DND-41 (cell line): ENCODE measurements at regions not wholly inside any gene's neighbourhood (a gene's known extent, or its start where the extent isn't known, plus 50 kb on each side); places are given as distances from the start of the nearest gene placed in this dataset.

Experiments used
- ATAC-seq: fragments of 200-7000 bp; cut with Tn5 transposase; 3 replicates; pipeline ENCODE4 v1.9.1; 2021; ENCODE audit warnings: low read depth; ENCODE audit not compliant: insufficient read depth
- DNase-seq: peaks from one replicate; pipeline ENCODE4 v3.0.0-alpha.2; 2020
- H2AFZ ChIP-seq: 2 replicates; pipeline ENCODE4 v1.6.0; 2012; ENCODE audit warnings: low read depth, low read length
- H3K27ac ChIP-seq: 2 replicates; pipeline ENCODE4 v1.5.1; 2012; ENCODE audit warnings: low read length, inconsistent platforms
- H3K27me3 ChIP-seq: fragments of 200-600 bp; sonication (generic); 2 replicates; pipeline ENCODE4 v1.6.0; 2012; ENCODE audit warnings: low read length, mild to moderate bottlenecking, inconsistent platforms; ENCODE audit not compliant: insufficient read depth, poor library complexity
- H3K36me3 ChIP-seq: 2 replicates; pipeline ENCODE4 v1.5.1; 2012; ENCODE audit warnings: low read length, inconsistent platforms; ENCODE audit not compliant: insufficient read depth
- H3K4me1 ChIP-seq: 2 replicates; pipeline ENCODE4 v1.5.1; 2012; ENCODE audit warnings: mild to moderate bottlenecking, low read length; ENCODE audit not compliant: insufficient read depth
- H3K4me2 ChIP-seq: 2 replicates; pipeline ENCODE4 v1.6.0; 2012; ENCODE audit warnings: mild to moderate bottlenecking, moderate library complexity, low read length, inconsistent platforms; ENCODE audit not compliant: insufficient read depth
- H3K4me3 ChIP-seq, 2 experiments: fragments of 200-600 bp in 1 of 2; shearing (Covaris generic) in 1 of 2; 2 replicates each; pipeline ENCODE4 v1.5.1; 2012 to 2016; ENCODE audit warnings: inconsistent platforms in 2 of 2, low read length in 2 of 2, mild to moderate bottlenecking in 2 of 2, low read depth in 1 of 2, moderate library complexity in 1 of 2
- H3K79me2 ChIP-seq: 2 replicates; pipeline ENCODE4 v1.6.0; 2012; ENCODE audit warnings: low read length, inconsistent platforms; ENCODE audit not compliant: insufficient read depth
- H3K9ac ChIP-seq: 2 replicates; pipeline ENCODE4 v1.6.0; 2012; ENCODE audit warnings: low read depth, mild to moderate bottlenecking, inconsistent platforms, low read length, moderate library complexity
- H3K9me3 ChIP-seq: 2 replicates; pipeline ENCODE4 v1.5.1; 2012; ENCODE audit warnings: low read length, moderate library complexity, mild to moderate bottlenecking, inconsistent platforms; ENCODE audit not compliant: insufficient read depth, severe bottlenecking
- H4K20me1 ChIP-seq: 2 replicates; pipeline ENCODE4 v1.6.0; 2012; ENCODE audit warnings: low read length; ENCODE audit not compliant: insufficient read depth
- CTCF ChIP-seq: IDR thresholded peaks from 2 replicates; pipeline ENCODE4 v1.5.1; 2012; ENCODE audit warnings: borderline replicate concordance, low read length, moderate library complexity, mild to moderate bottlenecking; ENCODE audit not compliant: poor library complexity, severe bottlenecking; ENCODE audit errors: extremely low read depth
- EZH2 ChIP-seq: IDR thresholded peaks from 3 replicates; pipeline ENCODE4 v1.6.1; 2012; ENCODE audit warnings: borderline replicate concordance, low read depth, mild to moderate bottlenecking, moderate library complexity, low read length, inconsistent platforms; ENCODE audit not compliant: severe bottlenecking

- H4K20me1 ChIP-seq = no peaks in the 10 kb centered on the region; the same call in 1 of the 2 replicates
- no peak overlapping the region for H3K4me2 ChIP-seq
- H3K27me3 ChIP-seq = peaks cover 6% of the 10 kb centered on the region
- H3K27ac ChIP-seq = no peak overlapping the region
- H3K36me3 ChIP-seq = no peaks in the 10 kb centered on the region
- H2AFZ ChIP-seq = no peak overlapping the region
- H3K9me3 ChIP-seq = no peaks in the 10 kb centered on the region
- no peak for ATAC-seq
- H3K79me2 ChIP-seq = no peaks in the 10 kb centered on the region
- H3K4me3 ChIP-seq = no peak overlapping the region
- H3K4me1 ChIP-seq = no peaks in the 10 kb centered on the region
- no peak for DNase-seq
- H3K9ac ChIP-seq = no peak overlapping the region
- TF ChIP-seq EZH2 (no peak), CTCF (no peak)
These were observed 60.3 kb upstream of the CFAP46 start for GRCh38 chr10:133002685-133003084.

GRCh38 chr10:133001114-133001513 lies 58.7 kb upstream of the CFAP46 start:
- TF ChIP-seq EZH2 (no peak), CTCF (no peak)
- Histone ChIP-seq H3K27me3 (peaks cover 6% of the 10 kb centered on the region), H3K4me2 (no peak overlapping the region), H3K27ac (no peak overlapping the region), H3K36me3 (no peaks in the 10 kb centered on the region), H2AFZ (no peak overlapping the region), H4K20me1 (no peaks in the 10 kb centered on the region; the same call in 1 of the 2 replicates), H3K9ac (no peak overlapping the region), H3K4me3 (no peak overlapping the region), H3K9me3 (no peaks in the 10 kb centered on the region), H3K4me1 (no peaks in the 10 kb centered on the region), H3K79me2 (no peaks in the 10 kb centered on the region)
- no peak for DNase-seq
- ATAC-seq = no peak

- Histone ChIP-seq H3K36me3 (no peaks in the 10 kb centered on the region), H3K9me3 (no peaks in the 10 kb centered on the region), H2AFZ (no peak overlapping the region), H3K4me1 (no peaks in the 10 kb centered on the region), H3K9ac (no peak overlapping the region), H3K27ac (no peak overlapping the region), H3K79me2 (no peaks in the 10 kb centered on the region), H3K27me3 (peaks cover 6% of the 10 kb centered on the region), H4K20me1 (no peaks in the 10 kb centered on the region; the same call in 1 of the 2 replicates), H3K4me2 (no peak overlapping the region), H3K4me3 (no peak overlapping the region)
- ATAC-seq (no peak), DNase-seq (no peak)
- no peak for TF ChIP-seq CTCF
These were observed 58.3 kb upstream of the CFAP46 start for GRCh38 chr10:133000648-133001047.
